ENCODE measurements at regions not wholly inside any gene's neighbourhood (a gene's known extent, or its start where the extent isn't known, plus 50 kb on each side); places are given as distances from the start of the nearest gene placed in this dataset.
"Not testable (repeated sequence)": the region's sequence is repeated elsewhere in the genome, so short reads cannot be mapped to it uniquely, and the experiment has no call there.

DNA sequence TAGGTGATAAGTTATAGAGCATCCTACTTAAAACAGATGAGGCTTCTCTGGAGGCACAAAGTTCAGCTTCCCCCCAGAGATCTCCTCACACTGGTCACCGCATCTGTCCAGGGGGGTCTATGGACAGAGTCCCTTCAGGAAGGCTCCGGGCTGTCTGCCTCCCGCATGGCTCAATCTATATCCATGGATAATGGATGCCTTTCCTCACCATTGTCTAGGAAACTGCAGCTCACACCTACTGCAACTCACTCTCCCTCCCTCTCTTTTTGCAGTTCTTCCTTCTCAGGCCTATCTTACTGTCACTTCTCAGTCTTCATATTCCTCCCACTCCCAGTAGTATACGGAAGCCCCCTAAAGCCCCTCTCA lies 100.6 kb upstream of the BCL2L14 start:
- in situ Hi-C loops (cut with HindIII; ENCODE audit: low pct_unique_long_range_greater_than_20kb, low sequenced_read_pairs): no loop called here
- no peak for DNase-seq (ENCODE audit: low read depth)

DNA sequence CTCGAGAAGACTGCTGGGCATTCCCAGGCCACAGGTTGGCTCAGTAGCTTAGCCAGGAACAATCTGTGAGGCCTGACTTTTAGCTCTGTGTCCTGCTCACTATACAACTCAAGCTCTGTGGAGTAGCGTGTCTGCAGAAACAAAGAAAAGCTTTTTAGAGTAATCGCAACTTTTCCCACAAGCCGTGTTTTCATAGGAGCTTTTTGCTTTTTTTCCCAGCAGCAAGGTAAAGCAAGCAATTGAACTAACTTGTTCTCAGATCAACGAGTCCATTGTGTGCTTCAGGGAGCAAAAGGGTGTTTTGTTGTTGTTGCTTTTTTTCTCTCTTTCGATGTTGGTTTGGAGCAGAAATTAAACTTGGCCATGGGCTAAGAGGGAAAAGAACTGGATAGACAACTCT lies 97.3 kb upstream of the BCL2L14 start:
- no peak for DNase-seq (ENCODE audit: low read depth)
- in situ Hi-C loops (cut with HindIII; ENCODE audit: low pct_unique_long_range_greater_than_20kb, low sequenced_read_pairs): no loop called here

DNA sequence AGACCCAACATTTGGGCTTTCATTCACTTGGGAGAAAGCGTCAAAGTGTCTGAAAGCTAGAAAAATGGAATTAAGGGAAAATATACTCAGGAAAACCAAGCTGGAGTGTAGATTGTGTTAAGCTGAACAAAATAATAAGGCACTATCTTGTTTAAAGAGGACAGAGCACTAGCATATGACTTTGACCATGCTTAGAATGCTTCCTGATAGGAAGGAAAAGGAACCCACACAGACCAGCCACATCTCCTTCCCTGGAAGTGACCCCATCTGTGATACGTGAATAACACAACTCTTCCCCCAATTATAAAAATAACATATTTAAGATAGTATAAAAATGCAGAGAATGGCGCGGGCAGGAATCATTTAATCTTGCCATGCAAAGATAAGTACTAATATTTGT lies 94.7 kb upstream of the BCL2L14 start:
- in situ Hi-C loops (cut with HindIII; ENCODE audit: low pct_unique_long_range_greater_than_20kb, low sequenced_read_pairs): no loop called here
- no peak for DNase-seq (ENCODE audit: low read depth)

DNA sequence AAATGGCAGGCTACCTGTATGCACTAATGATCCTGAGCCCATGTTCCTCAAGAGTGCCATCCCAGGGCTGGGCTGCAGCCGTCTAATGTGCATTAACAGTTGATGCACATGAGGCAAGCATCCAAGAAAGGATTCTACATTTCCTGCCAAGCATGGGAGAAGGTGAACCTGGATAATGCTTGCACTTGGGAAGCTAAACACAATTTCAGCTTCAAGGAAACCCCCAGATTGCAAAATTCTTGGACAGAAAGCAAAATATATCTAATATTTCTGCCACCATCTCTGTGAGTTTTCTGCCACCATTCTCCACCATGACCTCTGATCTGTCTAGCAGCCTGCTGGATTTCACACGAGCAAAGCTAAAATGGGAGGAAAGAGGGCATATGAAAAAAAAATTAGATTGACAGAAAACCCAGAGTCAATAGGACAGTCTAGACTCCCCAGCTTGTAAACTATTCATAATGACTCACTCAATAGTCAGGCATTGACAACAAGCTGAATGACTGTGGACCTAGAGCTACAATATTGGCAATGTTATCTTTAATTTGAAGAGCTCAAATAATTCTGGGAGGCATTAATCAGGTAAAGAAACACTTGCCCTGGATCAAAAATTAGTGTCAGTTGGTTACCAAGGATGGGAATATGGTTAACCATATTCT lies 91.9 kb upstream of the BCL2L14 start:
- in situ Hi-C loops (cut with HindIII; ENCODE audit: low pct_unique_long_range_greater_than_20kb, low sequenced_read_pairs): no loop called here
- no peak for DNase-seq (ENCODE audit: low read depth)

DNA sequence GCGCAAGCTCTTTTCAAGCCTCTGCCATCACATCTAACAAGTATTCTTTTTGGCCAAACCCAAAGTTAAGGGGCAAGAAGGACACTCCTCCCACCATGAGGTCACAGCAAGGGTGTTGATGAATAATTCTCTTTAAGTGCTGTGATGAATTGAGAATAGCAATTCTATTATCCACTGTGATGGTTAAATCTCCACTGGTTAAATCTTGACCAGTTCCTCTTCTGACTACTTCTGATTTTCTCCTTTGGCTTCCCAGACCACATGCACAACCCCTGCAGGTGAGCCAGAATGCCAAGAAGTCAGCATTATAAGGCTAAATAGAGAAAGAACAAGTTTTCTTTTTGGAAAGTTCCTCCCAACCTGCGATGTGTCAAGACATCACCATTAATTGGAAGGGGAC lies 90.6 kb upstream of the BCL2L14 start:
- DNase-seq (ENCODE audit: low read depth): no peak
- in situ Hi-C loops (cut with HindIII; ENCODE audit: low pct_unique_long_range_greater_than_20kb, low sequenced_read_pairs): no loop called here

DNA sequence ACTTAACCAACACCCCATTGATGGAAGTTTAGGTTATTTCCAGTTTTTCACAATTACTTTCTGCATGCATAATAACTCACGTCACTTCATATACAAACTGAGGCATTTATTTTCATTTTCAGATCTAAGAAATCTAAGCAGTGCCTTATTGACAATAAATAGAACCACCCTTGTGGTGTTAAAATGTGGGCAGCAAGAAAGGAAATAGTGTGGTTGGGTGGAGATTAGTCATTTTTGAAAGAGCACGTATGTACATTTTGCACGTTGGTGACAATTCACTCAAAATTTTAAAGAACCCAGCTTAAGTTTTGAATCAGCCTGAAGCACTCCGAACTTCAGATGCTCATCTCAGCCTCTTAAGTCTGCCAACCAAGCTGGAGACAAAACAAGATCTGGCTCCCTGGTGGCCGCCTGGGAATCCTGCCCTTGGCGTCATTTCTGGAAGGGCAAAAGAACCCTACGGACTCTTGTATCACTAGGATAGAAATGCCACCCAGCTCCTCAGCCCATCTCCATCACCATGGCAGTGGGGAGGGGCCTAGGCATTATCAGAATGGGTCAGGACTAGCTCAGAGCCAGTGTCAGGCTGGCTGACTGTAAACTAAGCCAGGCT lies 89.5 kb upstream of the BCL2L14 start:
- no peak for DNase-seq (ENCODE audit: low read depth)
- in situ Hi-C loops (cut with HindIII; ENCODE audit: low pct_unique_long_range_greater_than_20kb, low sequenced_read_pairs): no loop called here

DNA sequence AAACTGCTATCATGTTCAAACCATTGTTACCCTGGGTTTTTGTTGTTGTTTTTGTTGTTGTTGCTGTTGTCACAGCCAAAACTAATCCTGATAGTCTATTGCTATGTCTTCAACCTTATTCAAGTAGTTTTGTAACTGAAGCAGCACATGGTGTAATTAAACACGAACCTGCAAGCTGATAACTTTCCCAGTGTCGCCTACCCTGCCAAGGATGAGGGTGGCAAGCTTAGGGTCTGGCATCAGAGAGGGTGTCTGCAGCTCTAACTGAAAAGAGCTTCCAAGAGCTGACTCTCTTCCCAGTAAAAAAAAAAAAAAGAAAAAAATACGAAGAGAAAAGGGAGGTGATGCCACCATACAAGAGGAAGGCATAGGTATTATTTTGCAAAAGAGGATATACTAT lies 86.3 kb upstream of the BCL2L14 start:
- in situ Hi-C loops (cut with HindIII; ENCODE audit: low pct_unique_long_range_greater_than_20kb, low sequenced_read_pairs): no loop called here
- no peak for DNase-seq (ENCODE audit: low read depth)

DNA sequence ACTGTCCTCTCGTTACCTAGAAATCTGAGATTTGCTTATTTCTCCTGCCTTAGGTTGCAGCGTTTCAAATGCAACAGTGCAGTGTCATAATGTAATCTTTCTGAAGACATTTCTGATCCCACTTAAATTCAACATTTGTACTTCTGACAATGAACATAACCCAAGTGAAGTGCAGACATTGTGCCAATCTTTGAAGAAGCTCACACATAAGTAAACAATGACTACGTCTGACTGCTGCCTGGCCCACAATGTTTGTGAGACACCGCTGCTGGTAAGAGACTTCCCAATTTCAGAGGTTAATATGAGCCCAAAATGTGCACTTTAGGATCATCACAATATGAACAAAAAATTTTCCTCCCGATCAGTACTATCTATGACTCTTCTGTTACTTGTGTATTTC lies 84.6 kb upstream of the BCL2L14 start:
- in situ Hi-C loops (cut with HindIII; ENCODE audit: low pct_unique_long_range_greater_than_20kb, low sequenced_read_pairs): no loop called here
- no peak for DNase-seq (ENCODE audit: low read depth)

DNA sequence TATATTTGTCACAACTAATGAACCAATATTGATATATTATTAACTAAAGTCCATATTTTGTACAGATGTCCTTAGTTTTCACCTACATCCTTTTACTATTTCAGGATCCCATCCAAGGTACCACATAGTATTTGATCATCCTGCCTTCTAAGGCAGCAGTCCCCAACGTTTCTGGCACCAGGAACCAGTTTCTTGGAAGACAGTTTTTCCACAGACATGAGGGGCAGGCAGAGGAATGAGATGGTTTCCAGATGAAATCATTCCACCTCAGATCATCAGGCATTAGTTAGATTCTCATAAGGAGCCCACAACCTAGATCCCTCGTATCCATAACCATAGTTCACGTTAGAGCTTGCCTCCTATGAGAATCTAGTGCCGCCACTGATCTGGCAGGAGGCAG lies 82.8 kb upstream of the BCL2L14 start:
- in situ Hi-C loops (cut with HindIII; ENCODE audit: low pct_unique_long_range_greater_than_20kb, low sequenced_read_pairs): no loop called here

DNA sequence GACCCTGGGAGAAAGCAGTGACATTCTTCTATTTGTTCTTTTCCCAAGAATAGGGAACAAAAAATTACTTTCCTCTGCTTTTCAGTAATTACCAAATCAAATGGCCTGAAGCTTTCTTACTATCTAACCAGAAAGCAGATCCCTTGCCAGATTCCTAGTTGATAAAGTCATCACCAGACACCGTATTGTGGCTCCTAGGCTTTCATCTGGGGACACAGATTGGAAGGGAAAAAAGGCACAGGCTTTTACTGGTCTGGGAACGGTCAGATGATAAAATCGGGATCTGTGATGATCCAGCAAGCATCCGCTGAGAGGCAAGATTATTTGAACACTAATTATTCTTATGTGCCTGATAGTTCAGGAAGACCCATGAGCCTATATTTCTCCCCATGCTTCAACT lies 79.1 kb upstream of the BCL2L14 start:
- no peak for DNase-seq (ENCODE audit: low read depth)
- in situ Hi-C loops (cut with HindIII; ENCODE audit: low pct_unique_long_range_greater_than_20kb, low sequenced_read_pairs): no loop called here

More for the DNA sequence above, 82.8 kb upstream of the BCL2L14 start:
- DNase-seq (ENCODE audit: low read depth): no peak

DNA sequence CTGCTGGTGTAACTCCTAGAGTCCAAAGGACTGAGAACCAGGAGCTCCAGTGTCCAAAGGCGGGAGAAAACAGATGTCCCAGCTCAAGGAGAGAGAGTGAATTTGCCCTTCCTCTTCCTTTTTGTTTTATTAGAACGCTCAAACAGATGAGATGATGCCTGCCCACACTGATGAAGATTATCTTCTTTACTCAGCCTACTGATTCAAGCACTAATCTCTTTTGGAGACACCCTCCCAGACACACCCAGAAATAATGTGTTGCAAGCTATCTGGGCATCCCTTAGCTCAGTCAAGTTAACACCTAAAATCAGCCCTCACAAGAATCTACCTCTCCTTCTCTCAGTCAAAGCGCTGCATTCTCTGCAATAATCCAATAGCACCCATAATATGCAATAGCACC lies 78.2 kb upstream of the BCL2L14 start:
- no peak for DNase-seq (ENCODE audit: low read depth)
- in situ Hi-C loops (cut with HindIII; ENCODE audit: low pct_unique_long_range_greater_than_20kb, low sequenced_read_pairs): no loop called here

DNA sequence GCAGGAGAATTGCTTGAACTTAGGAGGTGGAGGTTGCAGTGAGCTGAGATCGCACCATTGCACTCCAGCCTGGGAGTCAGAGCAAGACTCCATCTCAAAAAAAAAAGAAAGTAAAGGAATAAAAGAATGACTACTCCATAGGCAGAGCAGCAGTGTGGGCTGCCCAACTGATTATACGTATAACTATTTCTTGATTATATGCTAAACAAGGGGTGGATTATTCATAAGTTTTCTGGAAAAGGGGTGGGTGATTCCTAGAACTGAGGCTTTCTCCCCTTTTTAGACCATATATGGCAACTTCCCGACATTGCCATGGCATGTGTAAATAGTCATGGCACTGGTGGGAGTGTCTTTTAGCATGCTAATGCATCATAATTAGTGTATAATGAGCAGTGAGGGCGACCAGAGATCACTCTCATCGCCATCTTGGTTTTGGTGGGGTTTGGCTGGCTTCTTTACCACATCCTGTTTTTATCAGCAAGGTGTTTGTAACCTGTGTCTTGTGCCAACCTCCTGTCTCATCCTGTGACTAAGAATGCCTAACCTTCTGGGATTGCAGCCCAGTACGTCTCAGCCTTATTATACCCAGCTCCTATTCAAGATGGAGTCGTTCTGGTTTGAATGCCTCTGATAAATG lies 72.3 kb upstream of the BCL2L14 start:
- in situ Hi-C loops (cut with HindIII; ENCODE audit: low pct_unique_long_range_greater_than_20kb, low sequenced_read_pairs); DNase-seq (ENCODE audit: low read depth): not testable (repeated sequence)

DNA sequence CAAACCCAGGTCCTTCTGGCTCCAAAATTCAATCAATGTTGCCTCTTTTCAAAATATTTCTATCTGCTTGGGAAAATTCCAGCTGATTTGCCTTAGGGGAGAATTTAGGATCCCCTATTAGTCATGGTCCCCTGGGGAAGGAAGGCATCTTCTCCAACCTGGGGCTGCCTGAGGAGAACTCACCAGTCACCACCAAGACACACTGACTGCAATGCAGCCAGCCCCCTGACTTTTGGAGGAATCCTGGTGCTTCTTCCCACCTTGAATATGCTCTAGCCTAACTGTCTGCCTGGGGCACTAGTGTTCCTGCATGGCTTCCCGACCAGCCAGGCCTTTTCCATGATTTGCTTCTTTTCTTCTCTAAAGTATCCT lies 71.8 kb upstream of the BCL2L14 start:
- in situ Hi-C loops (cut with HindIII; ENCODE audit: low pct_unique_long_range_greater_than_20kb, low sequenced_read_pairs): no loop called here
- no peak for DNase-seq (ENCODE audit: low read depth)

DNA sequence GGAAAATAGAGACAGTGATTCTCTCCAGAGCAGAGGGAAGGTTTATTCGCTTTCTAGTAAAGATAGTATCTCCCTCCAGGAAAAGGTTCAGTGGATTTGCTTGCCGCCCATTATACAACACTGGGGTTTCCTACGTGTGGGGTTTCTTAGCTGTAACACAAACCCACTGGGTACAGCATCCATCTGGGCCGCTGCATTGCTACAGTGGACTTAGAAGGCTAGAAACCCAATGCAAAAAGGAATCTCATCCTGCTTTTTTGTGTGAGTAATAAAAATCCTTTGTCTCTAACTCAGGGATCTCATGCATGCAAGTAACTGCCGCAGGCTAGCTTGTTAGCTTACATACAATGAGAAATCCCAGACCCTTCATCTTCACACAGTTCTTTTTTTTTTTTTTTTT lies 67.1 kb upstream of the BCL2L14 start:
- no peak for DNase-seq (ENCODE audit: low read depth)
- in situ Hi-C loops (cut with HindIII; ENCODE audit: low pct_unique_long_range_greater_than_20kb, low sequenced_read_pairs): no loop called here

DNA sequence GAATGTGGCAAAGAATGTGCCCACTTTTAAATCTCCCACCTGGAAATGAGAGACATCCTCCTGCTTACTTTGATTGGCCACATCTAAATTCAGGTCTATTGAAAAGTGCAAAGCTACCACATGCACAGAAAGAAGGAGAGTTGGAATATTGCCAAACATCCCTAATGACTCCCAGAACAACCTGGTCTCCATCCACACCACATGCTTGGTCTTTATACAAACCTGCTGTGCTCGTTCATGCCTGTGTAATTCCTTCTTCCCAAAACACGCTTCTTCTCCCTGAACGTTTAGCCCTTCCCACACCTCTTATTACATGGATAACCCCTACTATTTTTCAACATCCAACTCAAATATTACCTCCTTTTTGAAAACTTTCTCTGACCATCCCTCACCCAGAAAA lies 66.2 kb upstream of the BCL2L14 start:
- no peak for DNase-seq (ENCODE audit: low read depth)
- in situ Hi-C loops (cut with HindIII; ENCODE audit: low pct_unique_long_range_greater_than_20kb, low sequenced_read_pairs): no loop called here

DNA sequence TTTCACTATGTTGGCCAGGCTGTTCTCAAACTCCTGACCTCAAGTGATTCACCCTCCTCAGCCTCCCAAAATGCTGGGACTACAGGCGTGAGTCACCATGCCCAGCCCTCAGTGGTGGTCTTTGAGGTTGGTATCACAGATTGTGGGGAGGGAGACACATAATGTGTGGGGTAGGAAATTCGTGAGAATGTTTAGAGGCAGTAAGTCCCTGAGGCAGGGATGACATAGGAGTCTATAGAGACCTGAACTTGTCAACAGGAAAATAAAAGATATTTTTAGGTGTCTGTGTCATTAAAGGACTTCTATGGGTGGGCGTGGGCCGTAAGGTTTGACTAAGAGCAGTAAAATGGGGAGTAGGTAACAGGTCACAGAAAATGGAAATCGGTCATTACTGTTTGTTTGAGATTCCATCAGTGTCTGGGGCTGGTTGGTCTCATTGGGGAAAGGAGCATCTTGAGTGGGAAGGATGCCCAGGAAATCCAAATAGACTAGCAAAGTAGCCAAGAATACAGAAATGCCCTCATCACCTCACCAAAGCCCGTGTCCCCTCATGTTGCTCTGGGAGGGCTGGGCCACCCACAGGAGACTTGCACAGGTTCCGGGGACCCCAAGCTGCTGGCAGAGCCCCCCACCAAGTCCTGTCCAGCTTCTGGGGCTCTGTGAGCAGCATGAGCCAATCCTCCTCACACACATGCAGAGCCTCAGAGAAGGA lies 63.6 kb upstream of the BCL2L14 start:
- no peak for DNase-seq (ENCODE audit: low read depth)
- in situ Hi-C loops (cut with HindIII; ENCODE audit: low pct_unique_long_range_greater_than_20kb, low sequenced_read_pairs): no loop called here

DNA sequence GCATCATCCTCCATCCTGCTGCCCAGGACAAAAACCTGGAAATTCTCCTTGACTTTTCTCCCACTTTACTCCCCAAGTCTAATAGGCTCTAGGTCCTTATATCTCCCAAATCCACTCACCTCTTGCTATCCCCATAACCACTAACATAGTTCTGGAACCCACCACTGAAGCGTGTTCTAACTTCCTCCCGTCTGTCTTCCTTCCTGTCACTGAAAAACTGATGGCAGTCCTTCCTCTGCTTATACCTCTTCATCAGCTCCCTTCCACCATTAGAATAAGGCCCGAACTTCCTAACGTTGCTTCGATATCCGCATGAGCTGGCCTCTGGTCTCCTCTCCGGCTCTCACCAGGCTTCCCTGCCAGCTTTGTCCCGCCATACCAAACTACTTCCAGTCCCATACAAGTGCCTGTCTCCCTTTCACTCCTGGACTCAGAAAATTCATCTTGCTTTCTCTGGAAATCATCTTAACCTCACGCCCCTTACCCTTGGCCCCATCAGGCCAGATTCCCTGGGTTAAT lies 63.0 kb upstream of the BCL2L14 start:
- in situ Hi-C loops (cut with HindIII; ENCODE audit: low pct_unique_long_range_greater_than_20kb, low sequenced_read_pairs): no loop called here

DNA sequence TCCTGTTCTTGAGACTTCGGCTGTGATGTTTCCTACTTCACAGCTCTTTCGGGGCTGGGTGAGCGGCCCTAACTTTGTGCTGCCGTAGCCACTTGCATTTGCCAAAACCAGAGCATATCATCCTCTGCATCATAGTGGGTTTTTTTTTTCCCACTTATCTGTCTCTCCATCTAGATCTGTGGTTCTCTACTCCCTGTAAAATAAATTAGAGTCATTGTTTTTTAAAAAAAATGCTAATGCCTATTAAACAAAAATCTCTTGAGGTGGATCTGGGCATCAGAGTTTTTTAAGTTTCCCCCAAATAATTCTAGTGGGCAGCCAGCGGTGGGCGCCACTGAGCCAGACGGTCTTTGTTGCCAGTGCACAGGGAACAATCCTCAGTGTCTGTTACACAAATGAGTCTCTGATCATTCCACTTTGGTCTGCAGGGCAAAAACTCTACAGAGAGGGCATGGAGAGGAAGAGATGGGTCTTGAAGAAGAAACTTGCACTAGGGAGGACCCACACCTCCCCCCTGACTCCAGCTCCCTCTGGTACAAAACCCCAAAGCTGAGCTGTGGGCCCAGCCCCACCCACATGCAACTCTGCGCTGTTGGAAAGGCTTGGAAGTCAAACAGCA lies 62.4 kb upstream of the BCL2L14 start:
- in situ Hi-C loops (cut with HindIII; ENCODE audit: low pct_unique_long_range_greater_than_20kb, low sequenced_read_pairs): no loop called here
- DNase-seq (ENCODE audit: low read depth): no peak

More for the DNA sequence above, 63.0 kb upstream of the BCL2L14 start:
- no peak for DNase-seq (ENCODE audit: low read depth)

All from Caki2 (cell line).